HL-60 (cell line): ENCODE measurements at regions not wholly inside any gene's neighbourhood (a gene's known extent, or its start where the extent isn't known, plus 50 kb on each side); places are given as distances from the start of the nearest gene placed in this dataset.

Experiments
- DNase-seq, 2 experiments: peaks; one replicate each; pipeline ENCODE4 v3.0.0-alpha.2; 2010 to 2020; ENCODE audit warnings: low read depth in 1 of 2, low spot score in 1 of 2
- H3K27ac ChIP-seq: fragments of 250-450 bp; sonication (Bioruptor Pico); replicated peaks from 2 replicates; pipeline ENCODE4 v1.5.1; 2020; ENCODE audit warnings: mild to moderate bottlenecking, moderate library complexity
- H3K27me3 ChIP-seq: fragments of 250-450 bp; sonication (Bioruptor Pico); 2 replicates; pipeline ENCODE4 v1.5.1; 2021; ENCODE audit warnings: mild to moderate bottlenecking, moderate library complexity; ENCODE audit not compliant: insufficient read depth, poor library complexity, severe bottlenecking
- H3K4me3 ChIP-seq: replicated peaks from 2 replicates; pipeline ENCODE4 v1.5.1; 2011; ENCODE audit warnings: mild to moderate bottlenecking, control low read depth, low read length; ENCODE audit not compliant: insufficient read depth
- CTCF ChIP-seq: IDR thresholded peaks from one replicate; pipeline ENCODE4 v1.5.1; 2011; ENCODE audit warnings: low read length, control low read depth, inconsistent platforms; ENCODE audit not compliant: insufficient read depth
- GABPA ChIP-seq: IDR thresholded peaks from 2 replicates; pipeline ENCODE4 v1.6.1; 2012; ENCODE audit warnings: low read depth
- POLR2AphosphoS5 ChIP-seq: IDR thresholded peaks from 2 replicates; pipeline ENCODE4 v1.6.1; 2012; ENCODE audit warnings: low read depth
- SPI1 ChIP-seq: IDR thresholded peaks from 2 replicates; pipeline ENCODE4 v1.6.1; 2012; ENCODE audit warnings: low read depth, mild to moderate bottlenecking, borderline replicate concordance
- TF ChIP-seq, protein P1 (sequence below): IDR thresholded peaks from 2 replicates; pipeline ENCODE4 v1.6.1; 2012; ENCODE audit warnings: low read depth; ENCODE audit not compliant: insufficient replicate concordance

DNA sequence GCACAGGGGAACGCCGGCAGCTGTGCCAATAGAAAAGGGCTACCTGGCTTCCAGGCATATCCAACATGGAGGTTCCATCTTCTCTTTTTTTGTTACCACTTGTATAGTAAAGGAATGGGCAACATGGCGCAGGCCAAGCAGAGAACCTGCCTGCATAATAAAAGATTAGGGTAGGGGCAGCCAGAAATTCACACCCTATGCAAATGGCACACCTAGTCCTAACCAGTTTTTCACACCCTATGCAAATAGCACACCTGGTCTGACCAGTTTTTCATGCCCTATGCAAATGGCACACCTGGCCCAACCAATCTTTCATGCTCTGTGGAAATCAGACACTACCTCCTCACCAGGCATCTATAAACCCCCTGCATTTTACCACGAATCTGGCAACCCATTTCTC is 369.5 kb downstream of the IPMK start:
- Histone ChIP-seq H3K4me3 (no peak overlapping the region), H3K27me3 (no peaks in the 10 kb centered on the region), H3K27ac (no peak overlapping the region)
- TF ChIP-seq POLR2AphosphoS5 (no peak), GABPA (no peak), SPI1 (no peak), CTCF (no peak)
- TF ChIP-seq, protein P1, sequence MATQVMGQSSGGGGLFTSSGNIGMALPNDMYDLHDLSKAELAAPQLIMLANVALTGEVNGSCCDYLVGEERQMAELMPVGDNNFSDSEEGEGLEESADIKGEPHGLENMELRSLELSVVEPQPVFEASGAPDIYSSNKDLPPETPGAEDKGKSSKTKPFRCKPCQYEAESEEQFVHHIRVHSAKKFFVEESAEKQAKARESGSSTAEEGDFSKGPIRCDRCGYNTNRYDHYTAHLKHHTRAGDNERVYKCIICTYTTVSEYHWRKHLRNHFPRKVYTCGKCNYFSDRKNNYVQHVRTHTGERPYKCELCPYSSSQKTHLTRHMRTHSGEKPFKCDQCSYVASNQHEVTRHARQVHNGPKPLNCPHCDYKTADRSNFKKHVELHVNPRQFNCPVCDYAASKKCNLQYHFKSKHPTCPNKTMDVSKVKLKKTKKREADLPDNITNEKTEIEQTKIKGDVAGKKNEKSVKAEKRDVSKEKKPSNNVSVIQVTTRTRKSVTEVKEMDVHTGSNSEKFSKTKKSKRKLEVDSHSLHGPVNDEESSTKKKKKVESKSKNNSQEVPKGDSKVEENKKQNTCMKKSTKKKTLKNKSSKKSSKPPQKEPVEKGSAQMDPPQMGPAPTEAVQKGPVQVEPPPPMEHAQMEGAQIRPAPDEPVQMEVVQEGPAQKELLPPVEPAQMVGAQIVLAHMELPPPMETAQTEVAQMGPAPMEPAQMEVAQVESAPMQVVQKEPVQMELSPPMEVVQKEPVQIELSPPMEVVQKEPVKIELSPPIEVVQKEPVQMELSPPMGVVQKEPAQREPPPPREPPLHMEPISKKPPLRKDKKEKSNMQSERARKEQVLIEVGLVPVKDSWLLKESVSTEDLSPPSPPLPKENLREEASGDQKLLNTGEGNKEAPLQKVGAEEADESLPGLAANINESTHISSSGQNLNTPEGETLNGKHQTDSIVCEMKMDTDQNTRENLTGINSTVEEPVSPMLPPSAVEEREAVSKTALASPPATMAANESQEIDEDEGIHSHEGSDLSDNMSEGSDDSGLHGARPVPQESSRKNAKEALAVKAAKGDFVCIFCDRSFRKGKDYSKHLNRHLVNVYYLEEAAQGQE, result no peak
- no peak for DNase-seq

- Histone ChIP-seq H3K27me3 (no peaks in the 10 kb centered on the region), H3K27ac (no peak overlapping the region), H3K4me3 (no peak overlapping the region)
- no peak for TF ChIP-seq POLR2AphosphoS5
- no peak for TF ChIP-seq CTCF
- no peak for DNase-seq
Observed at GRCh38 chr10:57897611-57898010, 370.1 kb downstream of the IPMK start.

DNA sequence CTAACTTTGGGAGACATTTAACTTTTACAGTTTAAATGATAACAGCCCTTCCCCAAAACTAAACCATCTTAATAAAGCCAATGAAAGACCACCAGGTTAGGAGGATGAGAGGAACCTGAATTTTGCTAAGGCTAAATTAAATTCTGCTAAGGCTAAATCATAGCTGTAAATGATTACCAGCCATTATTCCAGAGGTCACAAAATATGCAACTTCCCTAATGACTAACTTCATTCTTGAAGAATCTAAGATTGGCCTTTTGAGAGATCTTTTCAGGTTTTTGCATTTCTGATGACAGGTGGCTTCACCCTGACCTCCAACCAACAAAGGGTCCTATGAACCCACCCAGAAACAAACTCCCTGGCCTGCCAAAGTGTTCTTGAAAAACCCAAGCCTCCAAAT is 373.3 kb downstream of the IPMK start:
- Histone ChIP-seq H3K27me3 (no peaks in the 10 kb centered on the region), H3K4me3 (no peak overlapping the region), H3K27ac (no peak overlapping the region)
- DNase-seq, result no peak
- TF ChIP-seq, protein P1, result no peak
- no peak for TF ChIP-seq GABPA
- TF ChIP-seq SPI1, result no peak
- TF ChIP-seq POLR2AphosphoS5, result no peak
- TF ChIP-seq CTCF, result no peak

- DNase-seq, result no peak
- Histone ChIP-seq H3K27me3 (no peaks in the 10 kb centered on the region), H3K4me3 (no peak overlapping the region), H3K27ac (no peak overlapping the region)
- TF ChIP-seq GABPA, result no peak
- TF ChIP-seq POLR2AphosphoS5, result no peak
- TF ChIP-seq SPI1, result no peak
- TF ChIP-seq, protein P1, result no peak
- no peak for TF ChIP-seq CTCF
Observed at GRCh38 chr10:57891201-57892006, 376.3 kb downstream of the IPMK start.
